ENCODE measurements at regions not wholly inside any gene's neighbourhood (a gene's known extent, or its start where the extent isn't known, plus 50 kb on each side); places are given as distances from the start of the nearest gene placed in this dataset.
"Not testable (repeated sequence)": the region's sequence is repeated elsewhere in the genome, so short reads cannot be mapped to it uniquely, and the experiment has no call there.

GRCh38 chr10:90034862-90035261, 333.5 kb downstream of the KIF20B start:
- H3K4me1 ChIP-seq (replicated peaks); H3K9me3 ChIP-seq (replicated peaks); DNase-seq (ENCODE audit: low read depth in 1 of 2, low spot score in 2 of 2); H3K36me3 ChIP-seq; H3K4me3 ChIP-seq; H3K27ac ChIP-seq; H3K27me3 ChIP-seq (replicated peaks): not testable (repeated sequence)

DNA sequence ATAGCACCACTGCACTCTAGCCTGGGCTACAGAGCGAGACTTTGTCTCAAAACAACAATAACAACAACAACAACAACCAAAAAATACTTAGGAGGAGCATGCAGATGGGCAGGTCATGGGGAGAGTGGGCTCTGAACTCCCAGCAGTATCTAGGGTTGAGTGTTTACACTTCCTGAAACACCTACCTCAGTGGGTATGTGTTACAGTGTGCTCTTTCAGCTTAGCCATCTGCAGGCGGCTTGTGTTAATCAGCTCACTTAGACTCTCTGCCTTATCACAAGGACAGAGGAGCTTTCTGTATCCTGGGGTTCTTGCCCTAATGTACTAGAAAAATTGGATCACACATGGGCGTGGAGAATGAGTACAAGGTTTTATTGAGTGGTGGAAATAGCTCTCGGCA, 340.2 kb downstream of the KIF20B start:
- no peaks in the 10 kb centered on the region for H3K27me3 ChIP-seq (replicated peaks)
- H3K36me3 ChIP-seq, result no peaks in the 10 kb centered on the region
- no peak for DNase-seq (ENCODE audit: low read depth in 1 of 2, low spot score in 2 of 2)
- no peak overlapping the region for H3K27ac ChIP-seq
- H3K4me3 ChIP-seq, result no peak overlapping the region
- no peaks in the 10 kb centered on the region for H3K9me3 ChIP-seq (replicated peaks)
- H3K4me1 ChIP-seq (replicated peaks), result no peaks in the 10 kb centered on the region

- H3K27ac ChIP-seq, result no peak overlapping the region
- H3K36me3 ChIP-seq, result no peaks in the 10 kb centered on the region
- no peak for DNase-seq (ENCODE audit: low read depth in 1 of 2, low spot score in 2 of 2)
- H3K4me1 ChIP-seq (replicated peaks), result no peaks in the 10 kb centered on the region
- no peak overlapping the region for H3K4me3 ChIP-seq
- H3K9me3 ChIP-seq (replicated peaks), result no peaks in the 10 kb centered on the region
- no peaks in the 10 kb centered on the region for H3K27me3 ChIP-seq (replicated peaks)
Observed at GRCh38 chr10:90042075-90042474, 340.7 kb downstream of the KIF20B start.

GRCh38 chr10:90047243-90047729, 345.9 kb downstream of the KIF20B start:
- H3K27me3 ChIP-seq (replicated peaks), result no peaks in the 10 kb centered on the region
- no peaks in the 10 kb centered on the region for H3K9me3 ChIP-seq (replicated peaks)
- H3K4me3 ChIP-seq, result no peak overlapping the region
- no peaks in the 10 kb centered on the region for H3K4me1 ChIP-seq (replicated peaks)
- no peaks in the 10 kb centered on the region for H3K36me3 ChIP-seq
- H3K27ac ChIP-seq, result no peak overlapping the region
- no peak for DNase-seq (ENCODE audit: low read depth in 1 of 2, low spot score in 2 of 2)

DNA sequence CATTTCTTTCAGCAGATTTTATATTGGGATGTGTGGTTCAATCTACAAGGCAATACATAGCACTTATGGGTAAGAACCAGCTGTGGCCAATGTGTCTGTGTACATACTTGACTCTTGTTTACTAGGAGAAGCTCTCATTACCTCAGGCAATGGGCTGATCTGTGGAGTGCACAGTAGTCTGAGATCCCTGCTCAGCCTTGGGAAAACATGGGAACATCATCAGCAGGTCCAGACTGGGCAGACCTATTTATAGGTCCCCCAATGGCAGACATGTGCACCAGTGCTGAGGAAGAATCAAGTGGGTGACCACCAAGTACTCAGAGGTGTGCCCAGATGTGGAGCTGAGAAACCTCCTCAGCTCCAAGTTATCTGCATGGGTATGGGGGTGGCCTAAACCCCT, 349.7 kb downstream of the KIF20B start:
- Histone ChIP-seq H3K27ac (no peak overlapping the region), H3K4me1 (replicated peaks) (no peaks in the 10 kb centered on the region), H3K4me3 (no peak overlapping the region), H3K36me3 (no peaks in the 10 kb centered on the region), H3K9me3 (replicated peaks) (no peaks in the 10 kb centered on the region), H3K27me3 (replicated peaks) (no peaks in the 10 kb centered on the region)
- DNase-seq (ENCODE audit: low read depth in 1 of 2, low spot score in 2 of 2), result no peak

GRCh38 chr10:90051474-90051873, 350.1 kb downstream of the KIF20B start:
- no peak overlapping the region for H3K27ac ChIP-seq
- no peaks in the 10 kb centered on the region for H3K27me3 ChIP-seq (replicated peaks)
- H3K4me1 ChIP-seq (replicated peaks), result no peaks in the 10 kb centered on the region
- no peak for DNase-seq (ENCODE audit: low read depth in 1 of 2, low spot score in 2 of 2)
- H3K4me3 ChIP-seq, result no peak overlapping the region
- H3K36me3 ChIP-seq, result no peaks in the 10 kb centered on the region
- no peaks in the 10 kb centered on the region for H3K9me3 ChIP-seq (replicated peaks)

DNA sequence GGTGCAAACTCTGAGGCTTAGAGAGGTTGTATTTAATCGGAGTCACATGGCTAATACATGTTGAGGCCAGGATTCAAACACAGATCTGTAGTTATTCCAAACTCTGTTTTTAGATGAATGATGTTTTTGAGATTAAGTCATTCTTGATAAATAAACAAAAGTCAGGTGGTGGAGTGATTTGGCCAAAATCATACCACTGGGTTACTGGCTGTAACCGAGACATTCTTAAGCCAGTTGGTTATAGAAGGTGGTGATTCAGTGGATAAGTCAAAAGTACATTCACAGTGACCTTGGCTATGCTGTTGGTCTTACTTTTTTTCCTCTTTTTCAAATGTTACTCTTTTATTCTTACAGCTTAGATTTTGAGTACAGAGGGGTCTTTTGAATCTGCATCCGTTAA, 361.4 kb downstream of the KIF20B start:
- Histone ChIP-seq H3K27ac (no peak overlapping the region), H3K4me3 (no peak overlapping the region), H3K27me3 (replicated peaks) (no peaks in the 10 kb centered on the region), H3K4me1 (replicated peaks) (no peaks in the 10 kb centered on the region), H3K36me3 (no peaks in the 10 kb centered on the region), H3K9me3 (replicated peaks) (no peaks in the 10 kb centered on the region)
- no peak for DNase-seq (ENCODE audit: low read depth in 1 of 2, low spot score in 2 of 2)

GRCh38 chr10:90064295-90064694, 362.9 kb downstream of the KIF20B start:
- no peak overlapping the region for H3K27ac ChIP-seq
- no peak for DNase-seq (ENCODE audit: low read depth in 1 of 2, low spot score in 2 of 2)
- no peaks in the 10 kb centered on the region for H3K36me3 ChIP-seq

DNA sequence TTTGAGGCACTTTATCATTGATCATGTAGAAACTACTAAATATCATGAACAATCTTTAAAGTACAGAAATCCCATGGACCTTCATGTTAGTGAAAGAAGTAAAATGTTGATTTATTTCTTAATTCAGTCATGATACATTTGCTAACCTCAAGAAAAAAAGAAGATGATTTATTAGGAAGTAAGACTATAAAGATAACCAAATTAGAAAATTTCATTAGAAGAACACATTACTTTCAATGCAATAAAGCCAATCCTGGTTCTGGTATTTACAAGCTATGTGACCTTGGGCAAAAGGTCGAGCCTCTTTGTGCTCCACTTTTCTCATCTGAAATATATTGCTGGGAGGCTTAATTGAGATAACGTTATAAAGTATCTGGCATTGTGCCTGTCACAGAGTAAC, 365.0 kb downstream of the KIF20B start:
- Histone ChIP-seq H3K36me3 (no peaks in the 10 kb centered on the region), H3K9me3 (replicated peaks) (no peaks in the 10 kb centered on the region), H3K27ac (no peak overlapping the region), H3K4me3 (no peak overlapping the region), H3K27me3 (replicated peaks) (no peaks in the 10 kb centered on the region), H3K4me1 (replicated peaks) (no peaks in the 10 kb centered on the region)
- no peak for DNase-seq (ENCODE audit: low read depth in 1 of 2, low spot score in 2 of 2)

More at GRCh38 chr10:90064295-90064694, 362.9 kb downstream of the KIF20B start:
- Histone ChIP-seq H3K27me3 (replicated peaks) (no peaks in the 10 kb centered on the region), H3K4me1 (replicated peaks) (no peaks in the 10 kb centered on the region), H3K4me3 (no peak overlapping the region), H3K9me3 (replicated peaks) (no peaks in the 10 kb centered on the region)

- DNase-seq (ENCODE audit: low read depth in 1 of 2, low spot score in 2 of 2), result no peak
- H3K4me3 ChIP-seq, result no peak overlapping the region
- no peak overlapping the region for H3K27ac ChIP-seq
- no peaks in the 10 kb centered on the region for H3K4me1 ChIP-seq (replicated peaks)
- H3K27me3 ChIP-seq (replicated peaks), result no peaks in the 10 kb centered on the region
- no peaks in the 10 kb centered on the region for H3K9me3 ChIP-seq (replicated peaks)
- H3K36me3 ChIP-seq, result no peaks in the 10 kb centered on the region
Observed at GRCh38 chr10:90075995-90076394, 374.6 kb downstream of the KIF20B start.

- no peak overlapping the region for H3K27ac ChIP-seq
- H3K36me3 ChIP-seq, result no peaks in the 10 kb centered on the region
- no peak overlapping the region for H3K4me3 ChIP-seq
- no peaks in the 10 kb centered on the region for H3K9me3 ChIP-seq (replicated peaks)
- H3K27me3 ChIP-seq (replicated peaks), result no peaks in the 10 kb centered on the region
- DNase-seq (ENCODE audit: low read depth in 1 of 2, low spot score in 2 of 2), result no peak
- H3K4me1 ChIP-seq (replicated peaks), result no peaks in the 10 kb centered on the region
Observed at GRCh38 chr10:90079819-90080218, 378.4 kb downstream of the KIF20B start.

DNA sequence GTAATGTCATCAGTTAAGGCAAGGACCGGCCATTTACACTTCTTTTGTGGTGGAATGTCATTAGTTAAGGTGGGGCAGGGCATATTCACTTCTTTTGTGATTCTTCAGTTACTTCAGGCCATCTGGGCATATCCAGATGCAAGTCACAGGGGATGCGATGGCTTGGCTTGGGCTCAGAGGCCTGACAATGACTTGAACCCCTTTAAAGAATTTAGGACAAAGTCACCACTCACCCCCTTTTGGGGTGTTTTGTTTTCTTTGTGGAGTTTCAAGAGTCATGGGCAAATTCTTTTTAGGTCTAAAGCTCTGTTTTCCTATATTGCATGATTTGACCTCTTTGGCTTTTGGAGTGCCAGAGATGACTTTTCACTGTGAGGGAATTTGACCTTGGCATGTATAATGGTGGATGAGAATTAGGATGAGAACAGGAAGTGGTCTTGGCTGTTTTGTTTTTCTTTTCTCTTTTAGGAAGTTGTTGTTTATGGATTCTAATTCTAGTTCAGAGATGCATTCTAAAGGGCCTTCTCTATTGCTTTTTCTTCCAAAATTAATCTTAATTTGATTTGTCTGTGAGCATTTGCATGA, 385.3 kb downstream of the KIF20B start:
- not testable (repeated sequence) for DNase-seq (ENCODE audit: low read depth in 1 of 2, low spot score in 2 of 2); H3K4me1 ChIP-seq (replicated peaks); H3K9me3 ChIP-seq (replicated peaks); H3K4me3 ChIP-seq; H3K27me3 ChIP-seq (replicated peaks); H3K27ac ChIP-seq; H3K36me3 ChIP-seq

- DNase-seq (ENCODE audit: low read depth in 1 of 2, low spot score in 2 of 2), result no peak
Observed at GRCh38 chr10:90087197-90088023, 386.0 kb downstream of the KIF20B start.

DNA sequence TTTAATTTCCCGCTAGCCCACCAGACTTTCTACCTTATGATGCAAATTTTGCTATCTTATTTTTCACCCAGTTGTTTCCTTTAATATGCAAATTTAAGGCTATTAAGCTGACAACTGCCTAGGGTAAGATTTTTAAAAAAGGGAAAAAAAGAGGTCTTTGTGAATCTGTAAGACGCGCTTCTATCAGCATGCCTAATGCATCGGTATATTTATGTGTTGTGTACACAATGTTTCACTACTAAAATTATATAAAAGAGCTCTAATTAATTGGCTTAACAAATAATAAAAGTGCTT, 386.6 kb downstream of the KIF20B start:
- no peak for DNase-seq (ENCODE audit: low read depth in 1 of 2, low spot score in 2 of 2)
- Histone ChIP-seq H3K4me3 (no peak overlapping the region), H3K36me3 (no peaks in the 10 kb centered on the region), H3K4me1 (replicated peaks) (no peaks in the 10 kb centered on the region), H3K27ac (no peak overlapping the region), H3K27me3 (replicated peaks) (no peaks in the 10 kb centered on the region), H3K9me3 (replicated peaks) (no peaks in the 10 kb centered on the region)

More at GRCh38 chr10:90087197-90088023, 386.0 kb downstream of the KIF20B start:
- H3K4me3 ChIP-seq, result no peak overlapping the region
- H3K27me3 ChIP-seq (replicated peaks), result no peaks in the 10 kb centered on the region
- no peaks in the 10 kb centered on the region for H3K9me3 ChIP-seq (replicated peaks)
- no peaks in the 10 kb centered on the region for H3K36me3 ChIP-seq
- no peak overlapping the region for H3K27ac ChIP-seq
- no peaks in the 10 kb centered on the region for H3K4me1 ChIP-seq (replicated peaks)

Data from SJSA1 (cell line).